GM18951 (cell line): ENCODE measurements at regions not wholly inside any gene's neighbourhood (a gene's known extent, or its start where the extent isn't known, plus 50 kb on each side); places are given as distances from the start of the nearest gene placed in this dataset.

ENCODE experiments used
- POLR2A ChIP-seq: IDR thresholded peaks from 4 replicates; pipeline ENCODE4 v1.6.1; 2011; ENCODE audit warnings: mild to moderate bottlenecking; ENCODE audit not compliant: insufficient read length, insufficient read depth; ENCODE audit errors: extremely low read depth
- in situ Hi-C: fragments of 300-500 bp; cut with MboI; formaldehyde crosslinking; loops from one replicate; pipeline ENCODE4 v1.12.0; 2022; ENCODE audit warnings: low sequenced_read_pairs, mixed read lengths, inconsistent platforms; ENCODE audit not compliant: unreplicated experiment

- TF ChIP-seq POLR2A = no peak
Observed at GRCh38 chr17:68790931-68791330, 164.3 kb downstream of the ABCA8 start.

GRCh38 chr17:68790492-68790891, 164.7 kb downstream of the ABCA8 start:
- TF ChIP-seq POLR2A = no peak
- in situ Hi-C loops = no loop called here

More at GRCh38 chr17:68790931-68791330, 164.3 kb downstream of the ABCA8 start:
- in situ Hi-C loops = no loop called here

GRCh38 chr17:68789203-68789962, 165.8 kb downstream of the ABCA8 start:
- in situ Hi-C loops = no loop called here
- TF ChIP-seq POLR2A = no peak

GRCh38 chr17:68785565-68786486, 169.4 kb downstream of the ABCA8 start:
- no peak for TF ChIP-seq POLR2A
- in situ Hi-C loops = no loop called here

- TF ChIP-seq POLR2A = no peak
- in situ Hi-C loops = no loop called here
Observed at GRCh38 chr17:68784431-68784830, 170.8 kb downstream of the ABCA8 start.

- TF ChIP-seq POLR2A = no peak
- in situ Hi-C loops = no loop called here
Observed at GRCh38 chr17:68783861-68784260, 171.3 kb downstream of the ABCA8 start.

GRCh38 chr17:68782789-68783188, 172.4 kb downstream of the ABCA8 start:
- TF ChIP-seq POLR2A = no peak
- in situ Hi-C loops = no loop called here

- in situ Hi-C loops = no loop called here
- TF ChIP-seq POLR2A = no peak
Observed at GRCh38 chr17:68780596-68780995, 174.6 kb downstream of the ABCA8 start.

- in situ Hi-C loops = loop anchor here (5.0 to 10.0 kb wide), 3 partner anchors 136 to 459 kb away; no protein-coding TSS in a partner anchor
- TF ChIP-seq POLR2A = no peak
Observed at GRCh38 chr17:68778726-68779125, 176.5 kb downstream of the ABCA8 start.

- no peak for TF ChIP-seq POLR2A
- in situ Hi-C loops = loop anchor here (5.0 to 10.0 kb wide), 3 partner anchors 137 to 459 kb away; no protein-coding TSS in a partner anchor
Observed at GRCh38 chr17:68777856-68778694, 176.9 kb upstream of the FAM20A start.

- TF ChIP-seq POLR2A = no peak
- in situ Hi-C loops = loop anchor here (5.0 to 10.0 kb wide), 3 partner anchors 137 to 460 kb away; no protein-coding TSS in a partner anchor
Observed at GRCh38 chr17:68777243-68777855, 176.2 kb upstream of the FAM20A start.

- TF ChIP-seq POLR2A = no peak
- in situ Hi-C loops = loop anchor here (5.0 to 10.0 kb wide), 3 partner anchors 138 to 461 kb away; no protein-coding TSS in a partner anchor
Observed at GRCh38 chr17:68776451-68776850, 175.3 kb upstream of the FAM20A start.
